ENCODE measurements at regions not wholly inside any gene's neighbourhood (a gene's known extent, or its start where the extent isn't known, plus 50 kb on each side); places are given as distances from the start of the nearest gene placed in this dataset.
A peak's percentile ranks its signal among the peaks of the same experiment; 100 is the strongest.

- intact Hi-C loops (cut with DNase I) = no loop called here
- H3K4me1 ChIP-seq (ENCODE audit: control insufficient read depth in 2 of 3, insufficient read depth in 2 of 3, low read depth in 1 of 3, low read length in 3 of 3) = no peaks in the 10 kb centered on the region
- no peaks in the 10 kb centered on the region for H3K9me3 ChIP-seq (ENCODE audit: control insufficient read depth in 2 of 3, insufficient read depth in 1 of 3, low read length in 3 of 3)
- H3K36me3 ChIP-seq (ENCODE audit: control insufficient read depth in 2 of 3, insufficient read depth in 3 of 3, low read length in 3 of 3) = no peaks in the 10 kb centered on the region
- H3K27ac ChIP-seq (ENCODE audit: low read depth in 2 of 2, low read length in 2 of 2) = no peak overlapping the region
- FAIRE-seq (no peak), DNase-seq (peak in 4 of 5 donors; percentile 40 to 68 (median 58))
- H3K4me3 ChIP-seq (ENCODE audit: low read length in 3 of 3) = no peak overlapping the region
- no peak for TF ChIP-seq CTCF (IDR thresholded peaks at IDR 0.05; ENCODE audit: borderline replicate concordance, extremely low read depth, insufficient read depth)
- no peak overlapping the region for H3K9ac ChIP-seq (ENCODE audit: low read length in 3 of 3)
- no peaks in the 10 kb centered on the region for H3K27me3 ChIP-seq (ENCODE audit: control insufficient read depth, insufficient read depth, low read length)
These were observed 181.1 kb downstream of the SOCS6 start for GRCh38 chr18:70469916-70470315.

- H3K4me1 ChIP-seq (ENCODE audit: control insufficient read depth in 2 of 3, insufficient read depth in 2 of 3, low read depth in 1 of 3, low read length in 3 of 3) = peaks cover 0 to 4% (median 3%) of the 10 kb centered on the region in 3 donors
- no peaks in the 10 kb centered on the region for H3K36me3 ChIP-seq (ENCODE audit: control insufficient read depth in 2 of 3, insufficient read depth in 3 of 3, low read length in 3 of 3)
- H3K4me3 ChIP-seq (ENCODE audit: low read length in 3 of 3) = no peak overlapping the region
- no peaks in the 10 kb centered on the region for H3K27me3 ChIP-seq (ENCODE audit: control insufficient read depth, insufficient read depth, low read length)
- H3K27ac ChIP-seq (ENCODE audit: low read depth in 2 of 2, low read length in 2 of 2) = no peak overlapping the region
- H3K9ac ChIP-seq (ENCODE audit: low read length in 3 of 3) = no peak overlapping the region
- FAIRE-seq (no peak), DNase-seq (no peak)
- intact Hi-C loops (cut with DNase I) = no loop called here
- H3K9me3 ChIP-seq (ENCODE audit: control insufficient read depth in 2 of 3, insufficient read depth in 1 of 3, low read length in 3 of 3) = no peaks in the 10 kb centered on the region
- TF ChIP-seq CTCF (IDR thresholded peaks at IDR 0.05; ENCODE audit: borderline replicate concordance, extremely low read depth, insufficient read depth) = no peak
These were observed 180.2 kb downstream of the SOCS6 start for GRCh38 chr18:70468861-70469547.

- no peak for FAIRE-seq
- H3K9ac ChIP-seq (ENCODE audit: low read length in 3 of 3) = peak overlapping the region in 1 of 3 donors; percentile 6
These were observed 175.7 kb downstream of the SOCS6 start for GRCh38 chr18:70464343-70465114.

More at GRCh38 chr18:70464343-70465114, 175.7 kb downstream of the SOCS6 start:
- H3K9me3 ChIP-seq (ENCODE audit: control insufficient read depth in 2 of 3, insufficient read depth in 1 of 3, low read length in 3 of 3) = no peaks in the 10 kb centered on the region
- intact Hi-C loops (cut with DNase I) = no loop called here
- peaks cover 0 to 4% (median 3%) of the 10 kb centered on the region in 3 donors for H3K4me1 ChIP-seq (ENCODE audit: control insufficient read depth in 2 of 3, insufficient read depth in 2 of 3, low read depth in 1 of 3, low read length in 3 of 3)
- peak; percentile 20 for TF ChIP-seq CTCF (IDR thresholded peaks at IDR 0.05; ENCODE audit: borderline replicate concordance, extremely low read depth, insufficient read depth)
- peak; percentile 86 to 89 (median 87) for DNase-seq
- no peaks in the 10 kb centered on the region for H3K27me3 ChIP-seq (ENCODE audit: control insufficient read depth, insufficient read depth, low read length)
- no peaks in the 10 kb centered on the region for H3K36me3 ChIP-seq (ENCODE audit: control insufficient read depth in 2 of 3, insufficient read depth in 3 of 3, low read length in 3 of 3)
- peak overlapping the region; percentile 31 to 54 (median 40) for H3K4me3 ChIP-seq (ENCODE audit: low read length in 3 of 3)
- no peak overlapping the region for H3K27ac ChIP-seq (ENCODE audit: low read depth in 2 of 2, low read length in 2 of 2)
